Esophagus (tissue), 2 donors: ENCODE measurements at regions not wholly inside any gene's neighbourhood (a gene's known extent, or its start where the extent isn't known, plus 50 kb on each side); places are given as distances from the start of the nearest gene placed in this dataset.

Source experiments
- H3K27ac ChIP-seq, 2 donors: one replicate each; pipeline ENCODE4 v1.5.1; 2013; ENCODE audit warnings: low read depth in 2 of 2, mild to moderate bottlenecking in 2 of 2, inconsistent platforms in 1 of 2, low read length in 1 of 2, moderate library complexity in 1 of 2
- H3K27me3 ChIP-seq, 2 donors: one replicate each; pipeline ENCODE4 v1.6.1; 2013; ENCODE audit warnings: low read length in 2 of 2, control low read depth in 1 of 2, mild to moderate bottlenecking in 1 of 2; ENCODE audit not compliant: insufficient read depth in 2 of 2, control insufficient read depth in 1 of 2
- H3K36me3 ChIP-seq, 2 donors: one replicate each; pipeline ENCODE4 v1.6.1; 2013; ENCODE audit warnings: low read length in 1 of 2; ENCODE audit not compliant: control insufficient read depth in 2 of 2, insufficient read depth in 2 of 2
- H3K4me1 ChIP-seq, 2 donors: one replicate each; pipeline ENCODE4 v1.6.1; 2013; ENCODE audit warnings: low read length in 1 of 2; ENCODE audit not compliant: control insufficient read depth in 2 of 2, insufficient read depth in 2 of 2
- H3K4me3 ChIP-seq, 2 donors: one replicate each; pipeline ENCODE4 v1.5.1; 2013; ENCODE audit warnings: low read length in 2 of 2, mild to moderate bottlenecking in 2 of 2, low read depth in 1 of 2, moderate library complexity in 1 of 2
- H3K9me3 ChIP-seq, 2 donors: one replicate each; pipeline ENCODE4 v1.6.1; 2013; ENCODE audit warnings: mild to moderate bottlenecking in 2 of 2, low read depth in 1 of 2, low read length in 1 of 2, moderate library complexity in 1 of 2; ENCODE audit not compliant: control insufficient read depth in 2 of 2, insufficient read depth in 1 of 2
- WGBS, 2 donors: extraction: QIAGEN DNeasy Blood & Tissue Kit; methylation state at CpG; one replicate each; pipeline ENCODE4 v1.1.7; 2013; 5-methylcytosine and 5-hydroxymethylcytosine counted together
- donor health status: healthy with polysubstance abuse.
- donor health status: Bipolar disorder and iron deficiency.

GRCh38 chr9:110072597-110073355 is 135.2 kb downstream of the C9orf152 start:
- Histone ChIP-seq H3K9me3 (no peaks in the 10 kb centered on the region), H3K4me1 (no peaks in the 10 kb centered on the region), H3K27me3 (no peaks in the 10 kb centered on the region), H3K27ac (no peak overlapping the region), H3K4me3 (no peak overlapping the region), H3K36me3 (no peaks in the 10 kb centered on the region)
- whole genome bisulfite sequencing, 2 donors, result 84 to 87% methylated on average over 5 of the region's 5 CpGs

GRCh38 chr9:110073356-110073905 is 134.5 kb downstream of the C9orf152 start:
- Histone ChIP-seq H3K36me3 (no peaks in the 10 kb centered on the region), H3K27ac (no peak overlapping the region)

GRCh38 chr9:110076894-110077725 is 130.8 kb downstream of the C9orf152 start:
- no peaks in the 10 kb centered on the region for H3K27me3 ChIP-seq
- 76 to 77% methylated on average over 13 of the region's 13 CpGs for WGBS, 2 donors
- no peak overlapping the region for H3K27ac ChIP-seq
- no peak overlapping the region for H3K4me3 ChIP-seq
- no peaks in the 10 kb centered on the region for H3K36me3 ChIP-seq
- H3K4me1 ChIP-seq, result peaks cover 0 to 3% of the 10 kb centered on the region in 2 donors
- no peaks in the 10 kb centered on the region for H3K9me3 ChIP-seq

More at GRCh38 chr9:110073356-110073905, 134.5 kb downstream of the C9orf152 start:
- no peak overlapping the region for H3K4me3 ChIP-seq
- no peaks in the 10 kb centered on the region for H3K4me1 ChIP-seq
- no peaks in the 10 kb centered on the region for H3K9me3 ChIP-seq
- no peaks in the 10 kb centered on the region for H3K27me3 ChIP-seq

- 86 to 88% methylated on average over 7 of the region's 7 CpGs for WGBS, 2 donors
- no peak overlapping the region for H3K27ac ChIP-seq
Observed at GRCh38 chr9:110077925-110078324, 130.0 kb downstream of the C9orf152 start.

DNA sequence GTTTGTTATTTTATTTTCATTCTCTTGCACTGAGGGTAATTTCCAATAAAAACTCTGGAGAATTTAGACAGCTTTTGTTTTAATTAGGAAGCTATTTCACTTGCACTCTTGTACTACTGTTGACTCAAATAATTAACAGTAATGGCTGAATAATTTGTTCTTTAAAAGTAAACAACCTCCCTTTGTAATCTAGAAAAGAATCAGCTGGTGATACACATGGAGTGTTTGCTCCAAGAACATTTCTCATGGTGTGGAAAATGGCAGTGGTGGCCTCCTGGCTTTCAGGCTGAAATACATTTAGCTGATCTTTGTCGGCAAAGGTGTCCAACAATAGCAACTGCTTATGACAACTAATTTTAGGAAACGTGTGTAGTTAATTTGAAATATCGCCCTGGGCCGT is 129.4 kb downstream of the C9orf152 start:
- Histone ChIP-seq H3K9me3 (no peaks in the 10 kb centered on the region), H3K36me3 (no peaks in the 10 kb centered on the region), H3K27ac (no peak overlapping the region), H3K4me3 (no peak overlapping the region), H3K4me1 (peaks cover 0 to 3% of the 10 kb centered on the region in 2 donors), H3K27me3 (no peaks in the 10 kb centered on the region)
- WGBS, 2 donors, result 54 to 64% methylated on average over 4 of the region's 4 CpGs

More at GRCh38 chr9:110077925-110078324, 130.0 kb downstream of the C9orf152 start:
- no peaks in the 10 kb centered on the region for H3K27me3 ChIP-seq
- H3K4me1 ChIP-seq, result peaks cover 0 to 3% of the 10 kb centered on the region in 2 donors
- no peaks in the 10 kb centered on the region for H3K9me3 ChIP-seq
- H3K36me3 ChIP-seq, result no peaks in the 10 kb centered on the region
- H3K4me3 ChIP-seq, result no peak overlapping the region

DNA sequence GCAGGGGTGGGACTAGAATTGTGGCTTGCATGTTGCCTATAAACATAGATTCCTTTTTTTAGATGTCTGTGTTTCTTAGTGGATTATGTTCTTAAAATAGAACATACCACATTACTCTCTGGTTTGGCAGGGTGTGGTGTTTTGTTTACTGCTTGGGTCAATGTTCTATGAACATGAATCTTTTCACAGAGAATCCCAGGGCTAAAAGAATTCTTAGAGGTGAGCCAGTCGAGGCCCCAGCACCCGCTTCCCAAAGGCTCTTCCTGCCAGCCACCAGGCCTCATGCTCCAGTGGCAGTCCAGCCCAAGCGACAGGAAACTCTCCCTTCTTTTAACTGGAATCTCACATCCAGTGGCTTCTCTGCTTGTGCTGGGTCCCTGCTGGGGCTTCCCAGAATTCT is 126.6 kb downstream of the C9orf152 start:
- 52 to 62% methylated on average over 3 of the region's 3 CpGs for WGBS, 2 donors
- H3K27ac ChIP-seq, result peak overlapping the region in 1 of 2 donors; percentile 44
- no peaks in the 10 kb centered on the region for H3K36me3 ChIP-seq
- H3K9me3 ChIP-seq, result no peaks in the 10 kb centered on the region
- H3K4me1 ChIP-seq, result peaks cover 0 to 3% of the 10 kb centered on the region in 2 donors
- H3K4me3 ChIP-seq, result no peak overlapping the region
- no peaks in the 10 kb centered on the region for H3K27me3 ChIP-seq

- H3K27me3 ChIP-seq, result no peaks in the 10 kb centered on the region
- no peak overlapping the region for H3K4me3 ChIP-seq
- 86 to 88% methylated on average over 3 of the region's 3 CpGs for whole genome bisulfite sequencing, 2 donors
- H3K9me3 ChIP-seq, result no peaks in the 10 kb centered on the region
- H3K4me1 ChIP-seq, result peaks cover 0 to 3% of the 10 kb centered on the region in 2 donors
- no peaks in the 10 kb centered on the region for H3K36me3 ChIP-seq
- no peak overlapping the region for H3K27ac ChIP-seq
Observed at GRCh38 chr9:110083866-110084265, 124.1 kb downstream of the C9orf152 start.

- Histone ChIP-seq H3K27me3 (no peaks in the 10 kb centered on the region), H3K27ac (no peak overlapping the region), H3K4me1 (peaks cover 0 to 2% of the 10 kb centered on the region in 2 donors), H3K9me3 (no peaks in the 10 kb centered on the region), H3K4me3 (no peak overlapping the region), H3K36me3 (no peaks in the 10 kb centered on the region)
- 94 to 100% methylated on average over 1 of the region's 1 CpG for WGBS, 2 donors
Observed at GRCh38 chr9:110086537-110086936, 121.4 kb downstream of the C9orf152 start.

- H3K36me3 ChIP-seq, result no peaks in the 10 kb centered on the region
- WGBS, 2 donors, result 60 to 65% methylated on average over 2 of the region's 2 CpGs
- H3K4me1 ChIP-seq, result no peaks in the 10 kb centered on the region
Observed at GRCh38 chr9:110087605-110088004, 120.4 kb downstream of the C9orf152 start.

More at GRCh38 chr9:110087605-110088004, 120.4 kb downstream of the C9orf152 start:
- no peaks in the 10 kb centered on the region for H3K27me3 ChIP-seq
- no peaks in the 10 kb centered on the region for H3K9me3 ChIP-seq
- H3K4me3 ChIP-seq, result no peak overlapping the region
- H3K27ac ChIP-seq, result no peak overlapping the region
